Ascending aorta (tissue), 2 donors: ENCODE measurements at regions not wholly inside any gene's neighbourhood (a gene's known extent, or its start where the extent isn't known, plus 50 kb on each side); places are given as distances from the start of the nearest gene placed in this dataset.

Experiments
- DNase-seq, 2 donors: peaks; one replicate each; pipeline ENCODE4 v3.0.0-alpha.2; 2019; ENCODE audit warnings: low spot score in 2 of 2
- H3K27ac ChIP-seq, 2 donors: fragments of 200-600 bp; sonication (generic); one replicate each; pipeline ENCODE4 v1.5.1; 2016 to 2017; ENCODE audit warnings: mild to moderate bottlenecking in 1 of 2
- H3K27me3 ChIP-seq: fragments of 200-600 bp; sonication (generic); one replicate; pipeline ENCODE4 v1.5.1; 2017
- H3K36me3 ChIP-seq, 2 donors: fragments of 200-600 bp; sonication (generic); one replicate each; pipeline ENCODE4 v1.5.1; 2016
- H3K4me1 ChIP-seq, 2 donors: fragments of 200-600 bp; sonication (generic); one replicate each; pipeline ENCODE4 v1.5.1; 2016 to 2017; ENCODE audit warnings: mild to moderate bottlenecking in 1 of 2
- H3K4me3 ChIP-seq, 2 donors: fragments of 200-600 bp; sonication (generic); one replicate each; pipeline ENCODE4 v1.5.1; 2016 to 2017; ENCODE audit warnings: mild to moderate bottlenecking in 1 of 2
- H3K9me3 ChIP-seq, 2 donors: fragments of 200-600 bp; sonication (generic); one replicate each; pipeline ENCODE4 v1.5.1; 2016
- intact Hi-C: fragments of 100-400 bp; cut with DNase I; formaldehyde crosslinking; loops from one replicate; pipeline ENCODE4 v1.15.1; 2023
- TF ChIP-seq, protein P1 (sequence below), 3 experiments: fragments of 200-600 bp in 2 of 3; fragments of 450-650 bp in 1 of 3; sonication (generic) in 2 of 3; IDR thresholded peaks; one replicate each; pipeline ENCODE4 v1.5.1; 2016 to 2019; ENCODE audit warnings: antibody characterized with exemption in 3 of 3, mild to moderate bottlenecking in 1 of 3, moderate library complexity in 1 of 3

DNA sequence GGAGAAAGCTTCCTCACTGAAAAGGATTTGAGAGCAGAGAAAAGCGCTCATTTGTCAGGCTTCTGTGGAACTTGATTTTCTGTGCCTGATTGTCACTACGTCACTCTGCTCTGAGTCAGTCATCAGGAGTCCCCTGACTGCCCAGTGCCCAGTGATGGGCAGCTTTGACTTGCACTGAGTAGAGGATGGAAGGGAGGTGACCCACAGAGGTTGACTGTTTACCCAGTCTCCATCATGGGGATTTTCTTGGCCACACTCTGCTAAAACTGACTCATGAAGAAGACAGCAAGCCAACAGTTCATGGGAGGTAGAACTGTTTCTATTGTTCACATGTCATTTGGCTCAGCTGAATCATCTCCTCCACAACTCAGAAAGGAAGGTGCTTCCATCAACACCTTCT, 82.1 kb upstream of the DUSP10 start:
- Histone ChIP-seq H3K36me3 (no peaks in the 10 kb centered on the region), H3K4me1 (no peaks in the 10 kb centered on the region)

DNA sequence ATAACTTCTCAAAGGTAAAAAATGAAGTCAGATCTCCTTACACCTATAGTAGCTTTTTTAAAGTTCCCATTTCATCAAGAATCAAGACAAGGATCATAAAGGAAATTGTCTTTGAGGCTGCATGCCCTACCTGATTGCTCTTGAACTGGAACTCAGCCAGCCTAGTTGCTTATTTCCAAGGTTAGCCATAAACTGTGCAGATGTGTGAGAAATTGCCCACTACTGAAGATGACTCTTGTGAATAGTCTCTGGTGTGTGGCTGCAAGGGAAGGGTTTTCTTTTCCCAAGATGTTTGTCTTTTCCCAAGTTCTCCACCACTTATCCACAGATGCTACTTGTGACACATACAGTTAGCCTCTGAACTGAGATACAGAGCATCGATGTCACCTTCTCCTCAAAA, 81.7 kb upstream of the DUSP10 start:
- Histone ChIP-seq H3K4me1 (no peaks in the 10 kb centered on the region), H3K9me3 (no peaks in the 10 kb centered on the region), H3K27me3 (no peaks in the 10 kb centered on the region), H3K4me3 (no peak overlapping the region), H3K36me3 (no peaks in the 10 kb centered on the region), H3K27ac (no peak overlapping the region)
- no peak for DNase-seq
- TF ChIP-seq, protein P1, sequence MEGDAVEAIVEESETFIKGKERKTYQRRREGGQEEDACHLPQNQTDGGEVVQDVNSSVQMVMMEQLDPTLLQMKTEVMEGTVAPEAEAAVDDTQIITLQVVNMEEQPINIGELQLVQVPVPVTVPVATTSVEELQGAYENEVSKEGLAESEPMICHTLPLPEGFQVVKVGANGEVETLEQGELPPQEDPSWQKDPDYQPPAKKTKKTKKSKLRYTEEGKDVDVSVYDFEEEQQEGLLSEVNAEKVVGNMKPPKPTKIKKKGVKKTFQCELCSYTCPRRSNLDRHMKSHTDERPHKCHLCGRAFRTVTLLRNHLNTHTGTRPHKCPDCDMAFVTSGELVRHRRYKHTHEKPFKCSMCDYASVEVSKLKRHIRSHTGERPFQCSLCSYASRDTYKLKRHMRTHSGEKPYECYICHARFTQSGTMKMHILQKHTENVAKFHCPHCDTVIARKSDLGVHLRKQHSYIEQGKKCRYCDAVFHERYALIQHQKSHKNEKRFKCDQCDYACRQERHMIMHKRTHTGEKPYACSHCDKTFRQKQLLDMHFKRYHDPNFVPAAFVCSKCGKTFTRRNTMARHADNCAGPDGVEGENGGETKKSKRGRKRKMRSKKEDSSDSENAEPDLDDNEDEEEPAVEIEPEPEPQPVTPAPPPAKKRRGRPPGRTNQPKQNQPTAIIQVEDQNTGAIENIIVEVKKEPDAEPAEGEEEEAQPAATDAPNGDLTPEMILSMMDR (IDR thresholded peaks at IDR 0.05): no peak
- intact Hi-C loops: no loop called here

More for the DNA sequence above, 82.1 kb upstream of the DUSP10 start:
- Histone ChIP-seq H3K27ac (no peak overlapping the region), H3K27me3 (no peaks in the 10 kb centered on the region), H3K4me3 (no peak overlapping the region), H3K9me3 (no peaks in the 10 kb centered on the region)
- intact Hi-C loops: no loop called here
- TF ChIP-seq, protein P1 (IDR thresholded peaks at IDR 0.05): no peak
- DNase-seq: no peak

DNA sequence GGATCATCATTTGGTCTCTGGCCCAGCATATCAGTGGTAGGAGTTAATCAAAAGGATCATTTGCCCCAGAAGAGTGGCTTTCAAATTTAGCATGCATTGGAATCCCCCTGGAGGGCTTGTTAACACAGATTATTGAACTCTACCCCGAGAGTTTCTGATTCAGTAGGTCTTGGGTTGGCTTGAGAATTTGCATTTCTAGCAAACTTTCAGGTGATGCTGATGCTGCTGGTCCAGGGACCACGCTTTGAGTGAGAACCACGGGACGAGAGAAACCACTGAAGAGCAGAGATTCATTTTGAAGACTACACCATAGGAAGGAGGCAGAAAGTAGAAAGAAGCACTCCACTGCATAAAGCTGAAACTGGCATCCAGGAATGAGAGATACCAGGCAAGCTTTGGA, 81.3 kb upstream of the DUSP10 start:
- Histone ChIP-seq H3K27ac (no peak overlapping the region), H3K27me3 (no peaks in the 10 kb centered on the region), H3K4me3 (no peak overlapping the region), H3K4me1 (no peaks in the 10 kb centered on the region), H3K36me3 (no peaks in the 10 kb centered on the region), H3K9me3 (no peaks in the 10 kb centered on the region)
- intact Hi-C loops: no loop called here
- TF ChIP-seq, protein P1 (IDR thresholded peaks at IDR 0.05): no peak
- DNase-seq: no peak

DNA sequence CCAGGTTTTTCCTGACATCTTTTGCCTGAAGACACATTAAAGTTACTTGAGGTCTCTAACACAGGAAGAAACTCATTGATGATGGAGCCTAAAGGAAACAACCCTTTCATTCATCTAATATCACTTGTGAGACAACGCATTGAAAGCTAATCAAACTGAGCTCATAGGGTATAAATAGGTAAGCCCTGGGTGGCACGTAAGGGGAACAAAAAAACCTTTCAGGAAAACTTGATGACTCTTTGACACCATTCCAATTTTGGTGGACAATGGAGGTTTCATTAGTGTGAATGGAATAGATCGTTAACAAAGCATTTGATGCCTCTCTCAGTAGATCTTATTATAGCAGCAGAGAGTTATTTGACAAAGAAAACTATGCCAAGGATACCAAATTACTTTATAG, 80.7 kb upstream of the DUSP10 start:
- no peaks in the 10 kb centered on the region for H3K36me3 ChIP-seq

DNA sequence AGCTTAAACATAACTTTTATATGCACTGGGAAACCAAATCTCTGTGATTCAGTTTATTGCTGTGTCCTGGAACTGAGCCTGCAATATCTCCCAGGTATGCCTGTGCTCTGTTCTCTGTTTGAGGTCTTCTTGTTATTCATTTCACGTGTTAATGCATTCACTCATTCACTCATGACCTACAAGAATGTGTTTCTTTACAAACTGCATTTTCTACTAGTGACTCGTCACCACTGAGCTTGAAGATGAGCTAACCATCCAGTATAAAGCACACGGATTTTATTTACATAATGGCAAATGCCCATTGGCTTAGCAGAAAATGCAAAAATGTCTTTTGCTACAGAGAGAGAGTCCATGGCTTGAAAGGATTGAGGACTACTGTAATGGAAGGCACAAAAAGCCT, 75.0 kb upstream of the DUSP10 start:
- H3K4me1 ChIP-seq: no peaks in the 10 kb centered on the region
- no peaks in the 10 kb centered on the region for H3K27me3 ChIP-seq
- no peaks in the 10 kb centered on the region for H3K36me3 ChIP-seq
- no peak overlapping the region for H3K4me3 ChIP-seq
- no peak overlapping the region for H3K27ac ChIP-seq
- no peak for DNase-seq
- intact Hi-C loops: no loop called here
- no peaks in the 10 kb centered on the region for H3K9me3 ChIP-seq
- TF ChIP-seq, protein P1 (IDR thresholded peaks at IDR 0.05): no peak

More for the DNA sequence above, 80.7 kb upstream of the DUSP10 start:
- TF ChIP-seq, protein P1 (IDR thresholded peaks at IDR 0.05): no peak
- H3K27ac ChIP-seq: no peak overlapping the region
- DNase-seq: no peak
- H3K27me3 ChIP-seq: no peaks in the 10 kb centered on the region
- H3K4me1 ChIP-seq: no peaks in the 10 kb centered on the region
- intact Hi-C loops: no loop called here
- H3K9me3 ChIP-seq: no peaks in the 10 kb centered on the region
- no peak overlapping the region for H3K4me3 ChIP-seq

DNA sequence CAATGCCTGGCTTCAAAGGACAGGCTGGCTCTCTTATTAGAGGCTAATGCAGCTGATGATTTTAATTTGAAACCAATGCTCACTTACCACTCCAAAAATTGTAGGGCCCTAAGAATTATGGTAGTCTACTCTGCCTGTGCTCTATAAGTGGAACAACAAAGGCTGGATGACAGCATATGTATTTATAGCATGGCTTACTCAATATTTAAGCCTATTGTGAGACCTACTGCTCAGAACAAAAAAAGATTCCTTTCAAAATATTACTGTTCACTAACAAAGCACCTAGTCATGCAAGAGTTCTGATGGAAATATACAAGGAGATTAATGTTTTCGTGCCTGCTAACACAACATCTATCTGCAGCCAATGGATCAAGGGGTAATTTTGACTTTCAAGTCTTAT, 73.8 kb upstream of the DUSP10 start:
- TF ChIP-seq, protein P1 (IDR thresholded peaks at IDR 0.05): no peak
- Histone ChIP-seq H3K4me1 (no peaks in the 10 kb centered on the region), H3K9me3 (no peaks in the 10 kb centered on the region), H3K4me3 (no peak overlapping the region), H3K27me3 (no peaks in the 10 kb centered on the region), H3K27ac (no peak overlapping the region), H3K36me3 (no peaks in the 10 kb centered on the region)
- DNase-seq: no peak
- intact Hi-C loops: no loop called here
